Thoracic aorta (tissue), 2 donors: ENCODE measurements at regions not wholly inside any gene's neighbourhood (a gene's known extent, or its start where the extent isn't known, plus 50 kb on each side); places are given as distances from the start of the nearest gene placed in this dataset.

Experiments used
- ATAC-seq: fragments of 150-250 bp; one replicate; pipeline ENCODE4 v1.8.0; 2017; ENCODE audit warnings: low read depth; ENCODE audit not compliant: insufficient number of reproducible peaks, low FRiP score
- DNase-seq: peaks from one replicate; pipeline ENCODE4 v3.0.0-alpha.2; 2020; ENCODE audit warnings: low spot score
- H3K27ac ChIP-seq, 2 donors: fragments of 200-600 bp; sonication (generic); 1 replicate in 1 of 2; 2 replicates in 1 of 2; pipeline ENCODE4 v1.5.1; 2016; ENCODE audit warnings: mild to moderate bottlenecking in 2 of 2, moderate library complexity in 2 of 2
- H3K27me3 ChIP-seq: fragments of 200-600 bp; sonication (generic); replicated peaks from 2 replicates; pipeline ENCODE4 v1.6.0; 2016; ENCODE audit warnings: mild to moderate bottlenecking; ENCODE audit not compliant: insufficient read depth
- H3K36me3 ChIP-seq: fragments of 200-600 bp; sonication (generic); one replicate; pipeline ENCODE4 v1.5.1; 2016
- H3K4me1 ChIP-seq, 2 donors: fragments of 200-600 bp; sonication (generic); 1 replicate in 1 of 2; 2 replicates in 1 of 2; pipeline versions ENCODE4 v1.5.1 to v1.6.0; 2016; ENCODE audit warnings: low read depth in 2 of 2, mild to moderate bottlenecking in 1 of 2; ENCODE audit not compliant: control insufficient read depth in 1 of 2
- H3K4me3 ChIP-seq: fragments of 200-600 bp; sonication (generic); 2 replicates; pipeline ENCODE4 v1.5.1; 2016; ENCODE audit warnings: mild to moderate bottlenecking
- H3K9me3 ChIP-seq: fragments of 200-600 bp; sonication (generic); 2 replicates; pipeline ENCODE4 v1.5.1; 2016
- CTCF ChIP-seq: fragments of 200-600 bp; sonication (generic); IDR thresholded peaks from one replicate; pipeline ENCODE4 v1.5.1; 2019; ENCODE audit warnings: antibody characterized with exemption

- Histone ChIP-seq H3K9me3 (no peaks in the 10 kb centered on the region), H3K36me3 (no peaks in the 10 kb centered on the region), H3K4me3 (no peak overlapping the region), H3K27me3 (no peaks in the 10 kb centered on the region), H3K4me1 (no peaks in the 10 kb centered on the region), H3K27ac (no peak overlapping the region)
- DNase-seq (no peak), ATAC-seq (no peak)
- no peak for TF ChIP-seq CTCF
Observed at GRCh38 chr9:2453701-2454100, 167.9 kb upstream of the VLDLR start.

GRCh38 chr9:2459756-2460155 lies 161.8 kb upstream of the VLDLR start:
- no peaks in the 10 kb centered on the region for H3K4me1 ChIP-seq
- no peak for ATAC-seq

GRCh38 chr9:2461892-2462291 lies 159.7 kb upstream of the VLDLR start:
- no peaks in the 10 kb centered on the region for H3K36me3 ChIP-seq
- H3K9me3 ChIP-seq: no peaks in the 10 kb centered on the region
- no peak for DNase-seq
- no peak for TF ChIP-seq CTCF
- ATAC-seq: no peak
- H3K27me3 ChIP-seq: no peaks in the 10 kb centered on the region
- no peaks in the 10 kb centered on the region for H3K4me1 ChIP-seq
- no peak overlapping the region for H3K27ac ChIP-seq
- no peak overlapping the region for H3K4me3 ChIP-seq

More at GRCh38 chr9:2459756-2460155, 161.8 kb upstream of the VLDLR start:
- Histone ChIP-seq H3K27me3 (no peaks in the 10 kb centered on the region), H3K9me3 (no peaks in the 10 kb centered on the region), H3K27ac (no peak overlapping the region), H3K36me3 (no peaks in the 10 kb centered on the region), H3K4me3 (no peak overlapping the region)
- no peak for TF ChIP-seq CTCF
- DNase-seq: no peak

- DNase-seq (no peak), ATAC-seq (no peak)
- Histone ChIP-seq H3K27ac (no peak overlapping the region), H3K36me3 (no peaks in the 10 kb centered on the region), H3K9me3 (no peaks in the 10 kb centered on the region), H3K4me1 (no peaks in the 10 kb centered on the region), H3K4me3 (no peak overlapping the region), H3K27me3 (no peaks in the 10 kb centered on the region)
- TF ChIP-seq CTCF: no peak
Observed at GRCh38 chr9:2464624-2465023, 157.0 kb upstream of the VLDLR start.

- DNase-seq (no peak), ATAC-seq (no peak)
- Histone ChIP-seq H3K4me3 (no peak overlapping the region), H3K27ac (no peak overlapping the region), H3K27me3 (no peaks in the 10 kb centered on the region), H3K4me1 (no peaks in the 10 kb centered on the region), H3K9me3 (no peaks in the 10 kb centered on the region), H3K36me3 (no peaks in the 10 kb centered on the region)
- TF ChIP-seq CTCF: no peak
Observed at GRCh38 chr9:2465516-2465915, 156.1 kb upstream of the VLDLR start.
